Heart right ventricle (tissue), 16 donors: ENCODE measurements at regions not wholly inside any gene's neighbourhood (a gene's known extent, or its start where the extent isn't known, plus 50 kb on each side); places are given as distances from the start of the nearest gene placed in this dataset.

Experiments used
- ATAC-seq, 8 donors: fragments of 200-7000 bp; cut with Tn5 transposase; one replicate each; pipeline ENCODE4 v1.9.1; 2020; ENCODE audit warnings: mild to moderate bottlenecking in 8 of 8, moderate library complexity in 8 of 8, moderate number of reproducible peaks in 1 of 8
- DNase-seq, 2 donors: peaks; one replicate each; pipeline ENCODE4 v3.0.0-alpha.2; 2020
- H3K27ac ChIP-seq, 10 donors: fragments of 200-600 bp; sonication (generic) in 2 of 10; one replicate each; pipeline versions ENCODE4 v1.5.0 to v1.8.0; 2020 to 2022; ENCODE audit warnings: mild to moderate bottlenecking in 3 of 10
- H3K27me3 ChIP-seq, 7 donors: fragments of 200-600 bp; one replicate each; pipeline ENCODE4 v1.8.0; 2021 to 2022; ENCODE audit warnings: mild to moderate bottlenecking in 2 of 7
- H3K36me3 ChIP-seq, 9 donors: fragments of 200-600 bp; sonication (generic) in 1 of 9; one replicate each; pipeline versions ENCODE4 v1.5.0 to v1.8.0; 2020 to 2022; ENCODE audit warnings: mild to moderate bottlenecking in 2 of 9
- H3K4me1 ChIP-seq, 9 donors: fragments of 200-600 bp; sonication (generic) in 1 of 9; one replicate each; pipeline versions ENCODE4 v1.5.0 to v1.8.0; 2020 to 2022; ENCODE audit warnings: mild to moderate bottlenecking in 4 of 9
- H3K4me3 ChIP-seq, 10 donors: fragments of 200-600 bp; sonication (generic) in 2 of 10; one replicate each; pipeline versions ENCODE4 v1.5.0 to v1.8.0; 2020 to 2022; ENCODE audit warnings: mild to moderate bottlenecking in 7 of 10, moderate library complexity in 2 of 10
- H3K9me3 ChIP-seq, 11 donors: fragments of 200-600 bp in 10 of 11; sonication (generic) in 2 of 11; one replicate each; pipeline versions ENCODE4 v1.5.0 to v1.8.0; 2013 to 2022; ENCODE audit warnings: mild to moderate bottlenecking in 2 of 11, control low read depth in 1 of 11, moderate library complexity in 1 of 11
- WGBS, 2 donors: extraction: QIAGEN DNeasy Blood & Tissue Kit; methylation state at CpG; one replicate each; pipeline ENCODE4 v1.1.7; 2013; ENCODE audit warnings: inconsistent platforms in 1 of 2; 5-methylcytosine and 5-hydroxymethylcytosine counted together
- intact Hi-C, 10 donors: fragments of 100-400 bp; cut with DNase I; formaldehyde crosslinking; loops; one replicate each; pipeline versions ENCODE4 v1.11.1 to v1.14.2; 2022
- TF ChIP-seq, protein P1 (sequence below), 9 donors: fragments of 200-600 bp; sonication (generic) in 2 of 9; IDR thresholded peaks; one replicate each; pipeline versions ENCODE4 v1.5.0 to v1.8.0; 2021 to 2022; ENCODE audit warnings: antibody characterized with exemption in 9 of 9, mild to moderate bottlenecking in 5 of 9, moderate library complexity in 1 of 9
- donor health status: Arrhythmogenic right ventricular cardiomyopathy.
- donor health status: ischemic (EF 13 %, LVEDD 7.1; RV severe dilation, severe dysfunction).
- donor health status: healthy with polysubstance abuse.
- donor health status: DM: no; HTN: yes; CAD: no.
- donor health status: DM: no; HTN: no; CAD: no.
- donor health status: ischemic (EF 25% LVEDD 6.9; RV normal size, moderate dysfunction).
- donor health status: ischemic (EF 25% LVEDD 5.7; RV mildly dilated, moderate dysfunction).
- donor health status: healthy.
- donor health status: DM: yes; HTN: yes; CAD: no.
- donor health status: Ischemic cardiomyopathy.
- donor health status: ischemic (EF 35%, LVEDD 5.7; RV mildly dilated, moderate dysfunction).
- donor health status: nonischemic (EF 11% LVEDD 7.7; RV severe dilation, severe dysfunction).
- donor health status: DM: yes; HTN: yes; CAD: no.
- donor health status: PGD.
- donor health status: ischemic (EF 29% LVEDD 5.4; RV normal size, mild dysfunction).
- donor health status: nonischemic (EF 23%, LVEDD 6.1; RV moderate dilation, normal function).

DNA sequence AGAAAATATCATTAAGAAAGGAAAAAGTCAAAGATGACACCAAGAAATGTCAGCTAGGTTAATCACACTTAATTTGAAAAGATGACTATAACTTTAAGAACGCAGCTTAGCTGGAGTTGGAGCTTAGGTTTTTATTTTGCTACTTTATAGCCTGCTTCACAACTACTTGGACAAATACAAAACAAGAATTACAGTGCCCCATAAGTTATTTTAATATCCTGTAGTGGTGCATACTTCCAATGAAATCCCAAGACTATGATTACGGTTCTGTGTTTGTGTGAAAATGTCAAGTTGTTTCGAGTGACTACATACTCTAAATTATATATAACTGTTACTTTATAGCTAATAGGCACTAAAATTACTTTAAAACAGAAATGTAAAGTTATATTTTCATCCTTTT is 244.6 kb upstream of the MGMT start:
- DNase-seq = no peak
- intact Hi-C loops = no loop called here
- TF ChIP-seq, protein P1, sequence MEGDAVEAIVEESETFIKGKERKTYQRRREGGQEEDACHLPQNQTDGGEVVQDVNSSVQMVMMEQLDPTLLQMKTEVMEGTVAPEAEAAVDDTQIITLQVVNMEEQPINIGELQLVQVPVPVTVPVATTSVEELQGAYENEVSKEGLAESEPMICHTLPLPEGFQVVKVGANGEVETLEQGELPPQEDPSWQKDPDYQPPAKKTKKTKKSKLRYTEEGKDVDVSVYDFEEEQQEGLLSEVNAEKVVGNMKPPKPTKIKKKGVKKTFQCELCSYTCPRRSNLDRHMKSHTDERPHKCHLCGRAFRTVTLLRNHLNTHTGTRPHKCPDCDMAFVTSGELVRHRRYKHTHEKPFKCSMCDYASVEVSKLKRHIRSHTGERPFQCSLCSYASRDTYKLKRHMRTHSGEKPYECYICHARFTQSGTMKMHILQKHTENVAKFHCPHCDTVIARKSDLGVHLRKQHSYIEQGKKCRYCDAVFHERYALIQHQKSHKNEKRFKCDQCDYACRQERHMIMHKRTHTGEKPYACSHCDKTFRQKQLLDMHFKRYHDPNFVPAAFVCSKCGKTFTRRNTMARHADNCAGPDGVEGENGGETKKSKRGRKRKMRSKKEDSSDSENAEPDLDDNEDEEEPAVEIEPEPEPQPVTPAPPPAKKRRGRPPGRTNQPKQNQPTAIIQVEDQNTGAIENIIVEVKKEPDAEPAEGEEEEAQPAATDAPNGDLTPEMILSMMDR (IDR thresholded peaks at IDR 0.05) = no peak
- H3K27me3 ChIP-seq = no peaks in the 10 kb centered on the region
- peaks cover 0 to 3% (median 0%) of the 10 kb centered on the region in 11 donors for H3K9me3 ChIP-seq
- no peak overlapping the region for H3K27ac ChIP-seq
- no peaks in the 10 kb centered on the region for H3K4me1 ChIP-seq
- 84 to 85% methylated on average over 3 of the region's 3 CpGs for WGBS, 2 donors
- H3K4me3 ChIP-seq = no peak overlapping the region
- no peak for ATAC-seq
- H3K36me3 ChIP-seq = no peaks in the 10 kb centered on the region

DNA sequence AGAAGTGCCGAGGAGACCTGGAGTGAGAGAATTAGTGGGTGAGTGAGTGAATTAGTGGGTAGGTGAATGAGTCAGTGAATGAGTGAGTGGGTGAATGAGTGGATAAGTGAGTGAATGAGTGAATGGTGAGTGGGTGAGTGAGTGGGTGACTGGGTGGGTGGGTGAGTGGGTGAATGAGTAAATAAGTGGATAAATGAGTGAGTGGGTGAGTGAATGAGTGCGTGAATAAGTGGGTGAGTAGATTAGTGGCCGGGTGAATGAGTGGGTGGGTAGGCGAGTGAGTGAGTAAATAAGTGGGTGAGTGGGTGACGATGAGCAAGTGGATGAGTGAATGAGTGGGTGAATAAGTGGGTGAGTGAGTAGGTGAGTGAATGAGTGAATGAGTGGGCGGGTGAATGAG is 243.7 kb upstream of the MGMT start:
- H3K4me1 ChIP-seq = no peaks in the 10 kb centered on the region
- no peak overlapping the region for H3K27ac ChIP-seq
- intact Hi-C loops = no loop called here
- TF ChIP-seq, protein P1 (IDR thresholded peaks at IDR 0.05) = no peak
- no peaks in the 10 kb centered on the region for H3K27me3 ChIP-seq
- H3K9me3 ChIP-seq = peaks cover 0 to 3% (median 0%) of the 10 kb centered on the region in 11 donors
- no peaks in the 10 kb centered on the region for H3K36me3 ChIP-seq
- DNase-seq (no peak), ATAC-seq (no peak)
- WGBS, 2 donors = 88 to 93% methylated on average over 6 of the region's 6 CpGs
- no peak overlapping the region for H3K4me3 ChIP-seq

DNA sequence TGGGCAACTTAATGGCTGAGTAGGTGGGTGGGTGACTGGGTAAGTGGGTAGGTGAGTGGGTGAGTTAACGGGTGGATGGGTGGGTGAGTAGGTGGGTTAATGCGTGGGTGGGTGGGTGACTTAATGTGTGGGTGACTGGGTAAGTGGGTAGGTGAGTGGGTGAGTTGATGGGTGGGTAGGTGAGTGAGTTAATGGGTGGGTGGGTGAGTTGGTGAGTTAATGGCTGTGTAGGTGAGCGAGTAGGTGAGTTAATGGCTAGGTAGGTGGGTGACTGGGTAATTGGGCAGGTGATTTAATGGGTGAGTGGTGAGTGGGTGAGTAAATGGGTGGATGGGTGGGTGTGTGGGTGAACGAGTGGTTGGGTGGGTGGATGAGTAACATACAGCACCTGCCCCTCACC is 243.0 kb upstream of the MGMT start:
- ATAC-seq = peak in 1 of 8 donors; percentile 25
- intact Hi-C loops = no loop called here

DNA sequence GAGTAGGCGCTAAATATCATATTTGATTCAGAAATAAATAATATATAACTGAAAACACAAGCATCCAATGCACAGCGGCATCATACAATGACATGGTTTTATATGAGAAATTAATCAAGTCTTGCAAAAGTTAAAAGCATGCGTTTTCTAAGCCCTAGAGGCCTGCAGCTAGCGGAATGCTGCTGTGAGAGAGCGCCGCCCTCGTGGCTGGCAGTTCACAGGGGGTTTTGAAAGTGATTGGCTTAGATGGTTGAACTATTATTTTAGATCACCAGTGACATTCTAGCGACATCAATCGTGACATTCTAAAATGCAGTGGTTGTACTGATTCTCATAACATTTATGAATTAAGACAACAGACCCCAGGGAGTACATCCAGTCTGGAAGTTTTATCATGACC is 235.2 kb upstream of the MGMT start:
- no peak for ATAC-seq
- no peak overlapping the region for H3K27ac ChIP-seq
- no peaks in the 10 kb centered on the region for H3K36me3 ChIP-seq
- no peak overlapping the region for H3K4me3 ChIP-seq
- TF ChIP-seq, protein P1 (IDR thresholded peaks at IDR 0.05) = no peak
- DNase-seq = no peak
- 95% methylated on average over 9 of the region's 9 CpGs for WGBS, 2 donors
- H3K4me1 ChIP-seq = no peaks in the 10 kb centered on the region
- H3K27me3 ChIP-seq = no peaks in the 10 kb centered on the region
- no peaks in the 10 kb centered on the region for H3K9me3 ChIP-seq
- intact Hi-C loops = no loop called here

More for the DNA sequence above, 243.0 kb upstream of the MGMT start:
- no peaks in the 10 kb centered on the region for H3K4me1 ChIP-seq
- DNase-seq = no peak
- no peaks in the 10 kb centered on the region for H3K27me3 ChIP-seq
- TF ChIP-seq, protein P1 (IDR thresholded peaks at IDR 0.05) = no peak
- no peak overlapping the region for H3K27ac ChIP-seq
- H3K36me3 ChIP-seq = no peaks in the 10 kb centered on the region
- WGBS, 2 donors = 86 to 95% methylated on average over 4 of the region's 4 CpGs
- H3K9me3 ChIP-seq = no peaks in the 10 kb centered on the region
- H3K4me3 ChIP-seq = no peak overlapping the region
